ENCODE measurements at regions not wholly inside any gene's neighbourhood (a gene's known extent, or its start where the extent isn't known, plus 50 kb on each side); places are given as distances from the start of the nearest gene placed in this dataset.
"Not testable (repeated sequence)": the region's sequence is repeated elsewhere in the genome, so short reads cannot be mapped to it uniquely, and the experiment has no call there.

DNA sequence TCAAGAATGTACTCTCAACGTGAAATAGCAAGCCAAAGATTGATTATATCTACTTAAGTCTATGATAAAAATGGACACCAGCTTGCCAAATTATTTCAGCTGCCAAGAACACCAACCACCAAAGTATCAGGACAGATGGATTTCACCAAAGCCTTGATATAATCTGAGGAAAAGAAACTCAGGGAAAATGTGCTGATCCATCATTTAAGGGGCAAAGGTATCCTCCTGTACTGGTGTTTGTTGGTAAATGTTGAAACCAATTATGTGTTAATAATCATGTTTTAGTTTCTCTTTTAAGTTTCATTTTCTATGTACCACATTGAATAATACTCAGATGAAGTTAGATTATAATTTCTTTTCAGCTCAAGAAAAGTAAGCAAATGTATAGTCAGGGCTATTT is 1284.3 kb upstream of the TMEM132C start:
- TF ChIP-seq, protein P1, sequence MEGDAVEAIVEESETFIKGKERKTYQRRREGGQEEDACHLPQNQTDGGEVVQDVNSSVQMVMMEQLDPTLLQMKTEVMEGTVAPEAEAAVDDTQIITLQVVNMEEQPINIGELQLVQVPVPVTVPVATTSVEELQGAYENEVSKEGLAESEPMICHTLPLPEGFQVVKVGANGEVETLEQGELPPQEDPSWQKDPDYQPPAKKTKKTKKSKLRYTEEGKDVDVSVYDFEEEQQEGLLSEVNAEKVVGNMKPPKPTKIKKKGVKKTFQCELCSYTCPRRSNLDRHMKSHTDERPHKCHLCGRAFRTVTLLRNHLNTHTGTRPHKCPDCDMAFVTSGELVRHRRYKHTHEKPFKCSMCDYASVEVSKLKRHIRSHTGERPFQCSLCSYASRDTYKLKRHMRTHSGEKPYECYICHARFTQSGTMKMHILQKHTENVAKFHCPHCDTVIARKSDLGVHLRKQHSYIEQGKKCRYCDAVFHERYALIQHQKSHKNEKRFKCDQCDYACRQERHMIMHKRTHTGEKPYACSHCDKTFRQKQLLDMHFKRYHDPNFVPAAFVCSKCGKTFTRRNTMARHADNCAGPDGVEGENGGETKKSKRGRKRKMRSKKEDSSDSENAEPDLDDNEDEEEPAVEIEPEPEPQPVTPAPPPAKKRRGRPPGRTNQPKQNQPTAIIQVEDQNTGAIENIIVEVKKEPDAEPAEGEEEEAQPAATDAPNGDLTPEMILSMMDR (IDR thresholded peaks at IDR 0.05; ENCODE audit: control extremely low read depth, extremely low read depth), result no peak
- WGBS, 2 donors, result 42 to 68% methylated on average over 1 of the region's 1 CpG
- no peaks in the 10 kb centered on the region for H3K27me3 ChIP-seq (ENCODE audit: control insufficient read depth in 3 of 3, insufficient read depth in 3 of 3, low read length in 2 of 3)
- no peak overlapping the region for H3K27ac ChIP-seq (ENCODE audit: low read depth in 1 of 2, low read length in 1 of 2)
- ATAC-seq (ENCODE audit: insufficient read depth, low FRiP score) (no peak), DNase-seq (no peak)
- no peak overlapping the region for H3K9ac ChIP-seq (ENCODE audit: insufficient read depth in 1 of 2, low read length in 2 of 2)
- peaks cover 0 to 7% (median 2%) of the 10 kb centered on the region in 4 donors for H3K9me3 ChIP-seq (ENCODE audit: control insufficient read depth in 4 of 4, insufficient read depth in 3 of 4, low read length in 3 of 4)
- no peaks in the 10 kb centered on the region for H3K4me1 ChIP-seq (ENCODE audit: control insufficient read depth in 5 of 5, insufficient read depth in 5 of 5, low read length in 5 of 5)
- H3K36me3 ChIP-seq (ENCODE audit: control insufficient read depth in 4 of 4, insufficient read depth in 4 of 4, low read length in 4 of 4), result no peaks in the 10 kb centered on the region
- H3K4me3 ChIP-seq, result no peak overlapping the region

DNA sequence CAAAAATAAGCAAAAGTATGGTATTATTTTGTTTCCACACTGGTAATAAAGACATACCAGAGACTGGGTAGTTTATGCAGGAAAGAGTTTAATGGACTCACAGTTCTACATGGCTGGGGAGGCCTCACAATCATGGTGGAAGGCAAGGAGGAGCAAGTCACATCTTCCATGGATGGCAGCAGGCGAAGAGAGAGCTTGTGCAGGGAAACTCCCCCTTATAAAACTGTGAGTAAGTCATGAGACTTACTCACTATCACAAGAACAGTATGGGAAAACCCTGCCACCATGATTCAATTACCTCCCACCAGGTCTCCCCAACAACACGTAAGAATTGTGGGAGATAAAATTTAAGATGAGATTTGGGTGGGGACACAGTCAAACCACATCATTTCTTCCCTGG is 1283.2 kb upstream of the TMEM132C start:
- not testable (repeated sequence) for H3K36me3 ChIP-seq (ENCODE audit: control insufficient read depth in 4 of 4, insufficient read depth in 4 of 4, low read length in 4 of 4); H3K4me3 ChIP-seq; ATAC-seq (ENCODE audit: insufficient read depth, low FRiP score); DNase-seq; H3K9me3 ChIP-seq (ENCODE audit: control insufficient read depth in 4 of 4, insufficient read depth in 3 of 4, low read length in 3 of 4); H3K27ac ChIP-seq (ENCODE audit: low read depth in 1 of 2, low read length in 1 of 2); H3K27me3 ChIP-seq (ENCODE audit: control insufficient read depth in 3 of 3, insufficient read depth in 3 of 3, low read length in 2 of 3); H3K4me1 ChIP-seq (ENCODE audit: control insufficient read depth in 5 of 5, insufficient read depth in 5 of 5, low read length in 5 of 5); H3K9ac ChIP-seq (ENCODE audit: insufficient read depth in 1 of 2, low read length in 2 of 2)
- WGBS, 2 donors, result 72 to 81% methylated on average over 2 of the region's 2 CpGs

DNA sequence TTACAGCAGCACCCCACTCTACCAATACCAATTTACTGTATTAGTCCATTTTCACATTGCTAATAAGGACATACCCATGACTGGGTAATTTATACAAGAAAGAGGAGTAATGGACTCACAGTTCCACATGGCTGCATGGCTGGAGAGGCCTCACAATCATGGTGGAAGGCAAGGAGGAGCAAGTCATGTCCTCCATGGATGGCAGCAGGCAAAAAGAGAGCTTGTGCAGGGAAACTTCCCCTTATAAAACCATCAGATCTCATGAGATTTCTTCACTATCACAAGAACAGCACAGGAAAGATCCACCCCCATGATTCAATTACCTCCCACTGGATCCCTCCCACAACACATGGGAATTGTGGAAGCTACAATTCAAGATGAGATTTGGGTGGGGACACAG is 1281.3 kb upstream of the TMEM132C start:
- H3K4me3 ChIP-seq; H3K36me3 ChIP-seq (ENCODE audit: control insufficient read depth in 4 of 4, insufficient read depth in 4 of 4, low read length in 4 of 4); H3K9me3 ChIP-seq (ENCODE audit: control insufficient read depth in 4 of 4, insufficient read depth in 3 of 4, low read length in 3 of 4); H3K27me3 ChIP-seq (ENCODE audit: control insufficient read depth in 3 of 3, insufficient read depth in 3 of 3, low read length in 2 of 3); DNase-seq; ATAC-seq (ENCODE audit: insufficient read depth, low FRiP score); H3K4me1 ChIP-seq (ENCODE audit: control insufficient read depth in 5 of 5, insufficient read depth in 5 of 5, low read length in 5 of 5); H3K27ac ChIP-seq (ENCODE audit: low read depth in 1 of 2, low read length in 1 of 2); H3K9ac ChIP-seq (ENCODE audit: insufficient read depth in 1 of 2, low read length in 2 of 2): not testable (repeated sequence)

DNA sequence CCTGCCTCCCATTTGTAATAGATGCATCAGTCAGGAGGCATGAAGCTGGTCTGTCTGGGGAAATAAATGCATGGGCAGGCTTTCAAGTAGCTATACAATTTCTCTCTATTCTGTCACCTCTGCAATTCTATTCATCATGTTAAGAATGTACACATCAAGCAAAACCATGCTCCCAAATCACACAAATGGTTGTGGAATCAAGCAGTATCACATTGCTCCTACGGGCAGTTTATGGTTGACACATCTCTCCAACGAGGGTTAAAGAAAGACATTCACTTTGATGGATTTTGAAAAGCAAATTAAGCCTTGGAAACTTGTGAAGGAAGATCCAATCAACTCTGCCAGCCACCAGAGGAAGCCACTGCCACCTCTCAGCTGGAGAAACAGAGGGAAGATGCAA is 1277.4 kb upstream of the TMEM132C start:
- H3K27ac ChIP-seq (ENCODE audit: low read depth in 1 of 2, low read length in 1 of 2), result no peak overlapping the region
- H3K36me3 ChIP-seq (ENCODE audit: control insufficient read depth in 4 of 4, insufficient read depth in 4 of 4, low read length in 4 of 4), result no peaks in the 10 kb centered on the region
- WGBS, 2 donors, result 66% methylated on average over 2 of the region's 2 CpGs
- H3K4me1 ChIP-seq (ENCODE audit: control insufficient read depth in 5 of 5, insufficient read depth in 5 of 5, low read length in 5 of 5), result no peaks in the 10 kb centered on the region
- ATAC-seq (ENCODE audit: insufficient read depth, low FRiP score), result no peak
- no peaks in the 10 kb centered on the region for H3K27me3 ChIP-seq (ENCODE audit: control insufficient read depth in 3 of 3, insufficient read depth in 3 of 3, low read length in 2 of 3)
- TF ChIP-seq, protein P1 (IDR thresholded peaks at IDR 0.05; ENCODE audit: control extremely low read depth, extremely low read depth), result no peak
- peaks cover 0 to 5% (median 2%) of the 10 kb centered on the region in 4 donors for H3K9me3 ChIP-seq (ENCODE audit: control insufficient read depth in 4 of 4, insufficient read depth in 3 of 4, low read length in 3 of 4)
- no peak overlapping the region for H3K4me3 ChIP-seq
- DNase-seq, result no peak
- no peak overlapping the region for H3K9ac ChIP-seq (ENCODE audit: insufficient read depth in 1 of 2, low read length in 2 of 2)

DNA sequence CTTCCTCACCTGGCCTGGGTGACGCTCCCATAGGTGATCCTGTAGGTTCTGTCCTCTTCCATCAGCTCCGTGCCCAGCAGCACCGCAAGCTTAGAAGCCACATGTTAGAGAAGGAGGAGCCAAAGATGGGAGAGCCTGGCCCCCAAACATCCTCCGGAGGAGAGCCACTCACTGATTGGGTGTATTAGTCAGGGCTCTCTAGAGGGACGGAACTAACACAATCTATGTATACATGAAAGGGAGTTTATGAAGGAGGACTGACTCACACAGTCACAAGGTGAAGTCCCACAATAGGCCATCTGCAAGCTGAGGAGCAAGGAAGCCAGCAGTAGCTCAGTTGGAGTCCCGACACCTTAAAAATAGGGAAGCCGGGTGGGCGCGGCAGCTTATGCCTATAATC is 1273.1 kb upstream of the TMEM132C start:
- H3K9me3 ChIP-seq (ENCODE audit: control insufficient read depth in 4 of 4, insufficient read depth in 3 of 4, low read length in 3 of 4), result peaks cover 0 to 3% (median 1%) of the 10 kb centered on the region in 4 donors
- no peak overlapping the region for H3K9ac ChIP-seq (ENCODE audit: insufficient read depth in 1 of 2, low read length in 2 of 2)
- TF ChIP-seq, protein P1 (IDR thresholded peaks at IDR 0.05; ENCODE audit: control extremely low read depth, extremely low read depth), result no peak
- no peak for DNase-seq
- no peaks in the 10 kb centered on the region for H3K36me3 ChIP-seq (ENCODE audit: control insufficient read depth in 4 of 4, insufficient read depth in 4 of 4, low read length in 4 of 4)
- H3K4me1 ChIP-seq (ENCODE audit: control insufficient read depth in 5 of 5, insufficient read depth in 5 of 5, low read length in 5 of 5), result no peaks in the 10 kb centered on the region
- ATAC-seq (ENCODE audit: insufficient read depth, low FRiP score), result no peak
- WGBS, 2 donors, result 94 to 97% methylated on average over 9 of the region's 9 CpGs
- H3K27me3 ChIP-seq (ENCODE audit: control insufficient read depth in 3 of 3, insufficient read depth in 3 of 3, low read length in 2 of 3), result no peaks in the 10 kb centered on the region
- no peak overlapping the region for H3K4me3 ChIP-seq
- no peak overlapping the region for H3K27ac ChIP-seq (ENCODE audit: low read depth in 1 of 2, low read length in 1 of 2)
